Germinal center (tissue), 1 donor: ENCODE measurements at regions not wholly inside any gene's neighbourhood (a gene's known extent, or its start where the extent isn't known, plus 50 kb on each side); places are given as distances from the start of the nearest gene placed in this dataset.
"Not testable (repeated sequence)": the region's sequence is repeated elsewhere in the genome, so short reads cannot be mapped to it uniquely, and the experiment has no call there.

Experiments
- DNase-seq: peaks from one replicate; pipeline ENCODE4 v3.0.0; 2012; ENCODE audit warnings: mixed read lengths, low spot score

DNA sequence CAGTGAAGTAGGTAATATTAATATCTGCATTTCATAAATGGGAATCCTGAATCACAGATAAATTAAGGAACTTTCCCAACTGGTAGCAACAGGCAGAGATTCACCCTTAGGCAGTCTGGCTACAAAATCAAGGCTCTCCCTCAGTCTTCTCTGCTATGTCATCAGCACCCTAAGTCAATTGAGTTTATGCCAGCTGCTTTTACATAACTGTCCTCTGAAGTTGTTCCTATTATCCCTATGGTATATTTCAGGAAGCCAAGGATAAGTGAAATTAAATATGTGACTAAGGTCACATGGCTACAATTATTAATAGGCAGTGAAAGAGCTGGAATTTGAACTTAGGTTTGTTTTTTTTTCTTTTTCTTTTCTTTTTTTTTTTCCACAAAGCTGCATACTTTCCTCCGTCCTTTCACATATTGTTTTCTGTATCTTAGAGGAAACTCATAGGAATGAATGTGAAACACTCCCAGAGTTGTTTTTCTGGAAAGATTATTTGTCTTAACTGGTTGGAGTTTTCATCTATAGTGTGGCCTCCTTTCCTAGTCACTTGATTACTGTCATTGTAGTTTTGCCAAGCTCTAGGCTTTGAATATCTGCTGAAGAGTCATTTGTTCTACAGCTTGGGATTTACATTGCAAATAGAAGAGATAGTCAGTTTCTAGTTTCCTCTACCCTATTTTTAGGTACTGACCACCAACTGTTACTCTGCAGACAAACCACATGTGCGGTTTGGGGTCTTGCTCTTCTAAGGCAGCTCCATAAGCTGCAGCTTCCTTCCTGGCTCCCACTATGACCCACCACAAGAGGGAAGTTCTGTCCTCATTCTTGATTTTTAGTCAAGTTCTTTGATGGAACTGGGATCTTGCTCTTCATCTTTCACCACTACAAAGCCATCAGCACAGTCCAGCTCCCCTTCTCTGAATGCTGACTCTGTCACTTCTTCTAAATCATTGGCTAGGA, 338.0 kb upstream of the KIAA1217 start:
- DNase-seq: no peak

DNA sequence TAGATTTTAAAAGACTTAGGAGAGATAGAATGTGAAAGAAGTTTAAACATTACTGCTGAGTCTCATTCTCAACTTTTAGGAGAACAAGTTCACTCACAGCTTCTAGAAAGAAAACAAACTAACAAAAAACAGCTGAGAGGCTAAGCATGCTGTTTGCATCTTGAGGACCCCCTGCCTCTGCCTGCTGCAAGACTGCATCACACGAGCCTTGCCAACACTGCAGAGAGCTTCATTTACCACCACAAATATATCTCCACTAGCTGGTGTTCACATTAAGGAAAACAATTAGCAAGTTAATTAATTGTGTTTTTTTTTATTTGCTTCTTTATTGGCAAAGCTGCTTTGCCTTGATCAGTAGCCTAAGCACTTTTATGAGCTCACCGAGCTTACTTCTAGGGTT, 336.6 kb upstream of the KIAA1217 start:
- no peak for DNase-seq

DNA sequence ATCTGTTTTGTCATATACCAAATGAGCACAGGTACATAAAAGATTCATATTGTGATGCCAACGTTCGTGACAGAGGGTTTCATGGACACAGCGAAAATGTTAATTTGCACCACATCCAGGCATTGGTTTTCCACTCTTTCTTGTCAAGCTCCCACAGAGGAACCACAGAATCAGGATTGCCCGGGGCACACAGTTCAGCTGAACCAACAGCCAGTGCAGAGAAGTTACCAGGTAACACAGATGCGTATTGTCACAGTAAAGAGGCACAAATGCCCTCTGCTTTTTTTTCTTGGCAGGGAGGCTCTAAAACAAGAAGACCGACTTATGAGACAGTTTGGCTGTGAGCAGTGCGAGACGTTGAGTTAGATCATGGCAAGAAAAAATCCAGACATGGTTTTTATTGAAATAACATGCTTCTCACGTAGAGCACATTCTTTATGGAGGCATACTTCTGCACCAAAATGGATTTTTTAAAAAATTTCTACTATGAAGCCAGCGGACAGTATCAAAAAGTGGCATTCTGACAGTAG, 331.1 kb upstream of the KIAA1217 start:
- DNase-seq: no peak

DNA sequence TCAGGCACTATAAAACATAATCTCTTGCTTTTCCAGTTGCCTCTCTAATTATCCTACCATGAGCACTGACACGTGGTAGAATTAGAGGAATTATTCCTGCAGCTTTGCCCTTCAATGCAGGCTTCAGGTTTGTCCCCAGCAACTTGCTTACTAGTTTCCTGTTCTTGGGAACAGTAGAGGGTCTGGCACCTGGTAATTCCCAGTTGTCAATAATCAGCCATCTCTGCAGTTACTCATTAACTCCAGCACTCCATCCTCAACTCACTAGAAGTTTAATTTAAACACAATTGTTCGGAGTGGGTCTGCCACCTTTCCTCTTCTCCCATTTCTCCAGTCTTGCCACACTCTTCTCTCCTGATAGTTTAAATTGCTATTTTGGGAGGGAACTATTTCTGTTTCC, 324.3 kb upstream of the KIAA1217 start:
- no peak for DNase-seq

DNA sequence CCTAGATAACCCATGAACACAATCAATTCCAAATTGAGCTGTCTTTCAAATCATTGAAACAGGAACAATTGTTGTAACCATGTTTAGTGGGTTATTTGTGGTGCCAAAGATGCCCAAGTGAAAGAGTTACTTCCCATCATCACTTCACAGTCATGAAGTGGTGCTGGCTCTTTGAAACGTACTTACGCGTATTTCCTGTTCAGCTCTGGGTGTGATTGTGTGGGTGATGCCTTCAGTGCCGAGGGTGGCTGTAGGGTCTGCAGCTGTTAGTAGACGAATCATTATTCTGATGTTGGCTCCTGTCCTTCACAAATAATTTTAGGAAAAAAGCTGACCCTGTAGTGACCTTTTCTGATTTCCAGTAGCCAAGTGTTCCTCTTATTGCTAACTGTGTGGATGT, 323.1 kb upstream of the KIAA1217 start:
- no peak for DNase-seq

DNA sequence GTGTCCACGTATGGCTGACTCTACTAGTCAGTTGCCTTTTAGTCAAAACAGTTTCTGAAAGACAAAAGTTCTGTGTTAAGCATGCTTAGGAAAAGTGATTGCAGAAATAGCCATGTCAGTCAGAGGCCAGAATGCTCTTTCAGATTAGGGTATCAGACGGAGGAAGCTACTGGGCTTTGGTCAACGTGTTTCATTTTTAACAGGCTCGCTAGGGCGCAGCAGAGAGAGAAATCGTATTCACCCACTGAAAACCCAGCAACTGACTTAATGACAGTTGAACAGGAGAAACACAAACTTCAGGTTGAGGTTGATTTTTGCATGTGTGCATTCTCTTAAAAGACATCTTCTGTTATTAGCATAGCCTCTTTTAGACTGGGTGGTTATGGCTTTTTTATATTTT, 322.6 kb upstream of the KIAA1217 start:
- DNase-seq: no peak

DNA sequence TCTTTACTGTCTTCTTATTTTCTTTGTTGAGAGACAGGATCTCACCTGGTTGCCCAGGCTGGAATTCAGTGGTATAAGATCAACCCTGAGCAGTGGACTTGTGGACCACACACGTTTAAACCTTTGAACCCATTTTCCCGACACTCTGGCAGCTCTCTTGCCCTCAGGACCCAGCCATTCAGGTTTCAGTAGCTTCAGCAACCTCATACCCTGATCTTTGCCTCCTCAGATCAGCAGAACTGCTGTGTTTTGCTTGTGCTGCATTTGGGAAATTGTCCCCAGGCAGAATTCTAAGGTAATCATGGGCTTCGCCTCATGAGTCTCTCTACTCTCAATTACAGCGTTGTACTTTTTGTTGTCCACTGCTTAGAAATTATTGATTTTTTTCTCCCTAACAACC, 317.6 kb upstream of the KIAA1217 start:
- DNase-seq: no peak

DNA sequence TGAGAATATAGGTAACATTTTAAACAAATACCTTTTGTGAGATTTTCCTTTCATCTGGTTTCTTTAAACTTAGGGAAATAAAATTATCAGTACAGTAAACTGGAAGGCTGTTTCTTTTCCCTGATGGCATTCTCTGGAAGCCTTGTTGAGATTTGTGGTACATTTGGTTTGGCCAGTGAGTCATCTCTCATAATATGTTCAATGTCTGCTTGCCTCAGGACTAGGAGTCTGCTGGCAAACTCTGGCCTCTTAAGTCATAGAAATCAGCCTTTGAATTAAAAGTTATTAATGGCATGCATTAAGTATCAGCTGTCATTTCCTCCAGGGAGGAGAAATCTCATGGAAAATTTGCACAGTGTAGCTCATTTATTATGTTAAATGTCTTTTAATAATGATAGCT, 316.6 kb upstream of the KIAA1217 start:
- DNase-seq: no peak

DNA sequence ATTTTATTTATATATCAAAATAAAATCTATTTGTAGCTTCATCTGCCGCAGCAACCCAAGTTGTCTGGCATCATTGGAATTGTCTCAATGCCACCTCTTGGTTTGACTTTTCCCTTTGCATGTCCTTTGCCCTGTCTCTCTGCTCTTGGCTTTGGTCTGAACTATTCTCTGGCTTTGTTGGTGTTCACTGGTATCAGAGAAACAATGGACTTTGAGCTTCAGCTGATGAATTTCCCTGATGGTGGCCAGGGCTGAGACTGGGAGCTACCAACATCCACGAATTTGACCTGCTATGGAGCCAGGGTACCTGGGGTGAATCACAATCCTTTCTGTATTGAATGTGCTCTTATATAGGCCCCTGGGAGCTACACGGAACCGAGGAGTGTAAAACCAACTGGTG, 311.7 kb upstream of the KIAA1217 start:
- DNase-seq: no peak

DNA sequence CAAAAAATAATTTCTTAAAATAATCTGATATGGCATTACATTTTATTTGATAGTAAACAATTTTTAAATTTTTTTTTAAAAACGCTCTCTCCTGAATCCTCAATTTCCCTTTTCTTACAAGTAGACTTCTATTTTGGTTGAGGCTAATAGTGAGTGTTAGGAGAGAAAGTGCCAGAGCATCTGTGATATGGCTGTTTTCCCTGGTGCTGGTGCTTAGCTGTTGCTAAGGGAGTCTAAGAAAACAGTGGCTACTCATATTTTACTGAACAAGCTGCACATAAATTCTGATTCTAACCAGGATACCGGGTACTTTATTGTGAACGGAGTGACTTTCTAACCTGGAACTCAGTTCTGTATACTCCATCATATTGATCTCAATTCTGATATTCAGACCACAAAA, 311.1 kb upstream of the KIAA1217 start:
- no peak for DNase-seq

DNA sequence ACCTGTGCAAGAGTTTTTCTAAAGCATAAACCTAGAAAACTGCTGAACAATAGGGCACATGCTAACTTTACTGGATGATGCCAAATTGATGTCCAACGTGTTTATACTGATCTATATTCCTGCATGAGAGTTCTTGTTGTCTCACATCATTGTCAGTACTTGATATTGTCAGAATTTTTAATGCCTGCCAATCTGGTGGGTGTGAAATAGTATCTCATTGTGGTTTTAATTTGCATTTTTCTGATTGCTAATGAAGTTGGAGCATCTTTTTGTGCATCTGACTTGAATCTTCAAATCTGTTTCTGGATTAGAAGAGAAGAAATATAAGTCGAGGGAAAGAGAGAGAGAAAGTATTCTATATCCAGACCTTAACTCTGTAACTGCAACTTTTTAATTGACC, 309.8 kb upstream of the KIAA1217 start:
- DNase-seq: no peak

DNA sequence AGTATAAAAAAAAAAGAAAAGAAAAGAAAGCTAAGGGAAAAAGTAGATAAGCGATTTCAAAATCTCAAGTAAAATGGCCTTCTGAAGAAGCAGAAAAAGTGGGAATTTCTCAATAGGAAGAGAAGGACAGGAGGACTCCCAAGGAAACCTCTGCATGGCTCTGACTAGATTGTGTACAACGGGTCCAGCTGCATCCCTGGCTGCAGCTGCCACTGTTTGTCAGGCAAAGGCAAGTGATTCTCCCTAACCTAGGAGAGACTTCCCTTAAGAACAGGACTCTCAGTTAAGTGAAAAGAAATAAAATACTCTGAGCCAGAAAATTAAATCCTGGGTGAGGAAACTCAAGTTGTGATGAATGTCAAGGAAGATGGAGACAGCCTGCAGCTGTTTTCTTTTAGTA, 298.6 kb upstream of the KIAA1217 start:
- no peak for DNase-seq

DNA sequence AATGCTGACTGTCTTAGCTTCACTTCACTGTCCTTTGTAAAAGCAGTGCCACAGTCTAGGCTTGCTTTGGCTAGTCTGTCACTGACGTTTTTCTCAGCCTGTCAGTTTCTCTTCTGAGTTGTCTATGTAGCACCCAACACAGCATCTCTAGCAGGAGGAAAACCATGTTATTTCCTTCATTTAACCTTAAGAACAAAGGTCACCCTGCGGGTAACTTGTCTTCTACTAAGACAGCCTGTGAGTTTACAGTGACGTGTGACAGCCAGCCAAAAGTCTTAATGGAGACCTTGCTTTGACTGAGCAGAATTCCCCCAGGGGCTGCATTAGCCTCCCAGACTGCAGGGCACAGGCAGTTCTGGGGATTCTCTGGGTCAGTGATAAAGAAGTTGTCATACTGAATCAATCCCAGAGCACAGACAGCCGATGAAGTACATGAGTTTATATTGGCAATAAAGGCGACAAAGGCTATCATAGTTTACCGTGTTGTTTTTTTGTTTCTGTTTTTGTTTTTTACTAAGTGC, 296.0 kb upstream of the KIAA1217 start:
- DNase-seq: no peak

DNA sequence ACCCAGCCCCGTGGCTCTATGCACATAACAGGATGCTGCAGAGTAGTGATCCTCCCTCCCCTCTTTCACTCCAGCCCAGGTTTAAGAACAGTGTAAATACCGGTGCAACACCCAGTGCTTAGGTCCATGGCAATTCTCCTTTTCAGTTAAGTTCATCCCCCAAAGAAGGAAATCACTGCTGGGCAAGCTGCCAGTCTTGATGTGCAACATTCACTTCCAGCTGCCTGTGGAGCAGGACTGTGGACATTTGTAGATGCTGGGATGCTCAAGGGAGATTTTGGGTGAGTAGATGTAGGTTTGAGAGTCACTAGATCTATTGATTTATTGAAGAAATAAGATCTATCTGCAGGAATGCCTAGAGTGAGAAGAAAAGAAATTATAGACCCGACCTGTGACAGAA, 294.3 kb upstream of the KIAA1217 start:
- no peak for DNase-seq

DNA sequence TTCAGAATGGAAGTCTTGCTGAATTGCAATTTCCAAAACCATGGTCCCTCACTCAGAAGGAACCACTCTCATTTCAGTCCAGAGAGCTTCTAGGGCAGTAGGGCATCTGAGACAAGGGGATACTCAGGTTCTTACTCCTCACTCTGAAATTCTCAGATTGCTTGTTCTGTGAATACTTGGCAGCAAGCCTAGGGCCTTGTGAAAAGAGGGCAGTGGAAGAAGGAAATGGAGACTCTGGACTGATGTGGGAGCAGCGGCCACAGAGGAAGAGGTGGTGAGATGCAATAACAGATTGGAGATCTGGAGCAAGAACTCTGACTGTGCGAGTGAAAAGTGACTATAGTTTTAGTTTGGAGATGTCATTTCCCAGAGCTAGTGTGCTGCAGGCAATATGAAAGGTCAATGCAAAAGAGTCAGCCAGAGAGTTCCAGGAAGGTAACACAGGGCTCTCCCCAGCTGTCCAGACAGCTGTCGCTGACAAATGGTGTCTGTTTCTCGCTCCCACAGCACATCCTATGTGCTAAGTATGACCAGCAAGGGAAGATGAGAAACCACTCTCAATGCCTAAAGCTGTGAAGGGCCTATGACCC, 291.6 kb upstream of the KIAA1217 start:
- DNase-seq: no peak

DNA sequence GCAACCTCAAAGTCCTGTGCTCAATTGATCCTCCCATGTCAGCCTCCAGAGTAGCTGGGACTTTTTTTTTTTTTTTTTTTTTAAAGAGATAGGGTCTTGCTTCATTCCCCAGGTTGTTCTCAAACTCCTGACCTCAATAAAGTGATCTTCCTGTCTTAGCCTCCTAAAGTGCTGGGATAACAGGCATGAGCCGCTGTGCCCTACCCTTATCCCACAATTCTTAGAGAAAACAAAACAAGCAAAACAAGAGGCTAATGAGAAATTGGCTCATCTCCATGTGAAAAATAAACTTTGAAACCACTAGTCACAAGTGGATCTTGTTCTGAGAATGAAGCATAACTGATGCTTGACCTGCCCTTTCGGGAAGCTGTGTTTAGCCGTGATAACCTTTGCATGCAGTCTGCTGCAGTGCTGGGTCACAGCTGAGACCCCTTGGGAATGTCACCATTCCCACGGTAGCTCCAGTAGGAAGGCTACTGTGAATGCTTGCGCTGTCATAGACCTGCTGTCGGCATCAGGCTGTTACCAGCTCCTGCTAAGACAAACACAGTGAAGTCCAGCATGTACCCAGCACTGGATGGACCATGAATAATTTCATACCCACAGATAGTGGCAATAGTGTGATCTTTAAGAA, 290.7 kb upstream of the KIAA1217 start:
- DNase-seq: no peak

DNA sequence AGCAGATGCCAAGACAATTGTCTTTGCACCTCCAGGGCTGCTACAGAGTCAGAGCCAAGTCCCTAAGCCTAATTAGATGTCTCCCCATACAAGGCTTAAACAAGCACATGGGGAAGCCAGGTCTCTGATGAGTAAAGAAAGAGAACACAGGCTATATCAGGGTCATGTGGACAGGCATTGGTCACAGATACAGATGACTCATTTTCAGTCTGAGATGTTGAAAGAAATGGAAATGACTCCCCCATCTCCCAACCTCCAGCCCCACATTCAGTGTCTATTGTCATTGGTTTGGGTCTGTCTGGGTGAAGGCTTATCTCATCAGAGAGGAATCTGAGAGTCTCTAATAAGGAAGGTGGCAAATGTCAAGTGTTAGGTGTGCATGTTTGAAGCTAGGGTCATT, 290.1 kb upstream of the KIAA1217 start:
- no peak for DNase-seq

DNA sequence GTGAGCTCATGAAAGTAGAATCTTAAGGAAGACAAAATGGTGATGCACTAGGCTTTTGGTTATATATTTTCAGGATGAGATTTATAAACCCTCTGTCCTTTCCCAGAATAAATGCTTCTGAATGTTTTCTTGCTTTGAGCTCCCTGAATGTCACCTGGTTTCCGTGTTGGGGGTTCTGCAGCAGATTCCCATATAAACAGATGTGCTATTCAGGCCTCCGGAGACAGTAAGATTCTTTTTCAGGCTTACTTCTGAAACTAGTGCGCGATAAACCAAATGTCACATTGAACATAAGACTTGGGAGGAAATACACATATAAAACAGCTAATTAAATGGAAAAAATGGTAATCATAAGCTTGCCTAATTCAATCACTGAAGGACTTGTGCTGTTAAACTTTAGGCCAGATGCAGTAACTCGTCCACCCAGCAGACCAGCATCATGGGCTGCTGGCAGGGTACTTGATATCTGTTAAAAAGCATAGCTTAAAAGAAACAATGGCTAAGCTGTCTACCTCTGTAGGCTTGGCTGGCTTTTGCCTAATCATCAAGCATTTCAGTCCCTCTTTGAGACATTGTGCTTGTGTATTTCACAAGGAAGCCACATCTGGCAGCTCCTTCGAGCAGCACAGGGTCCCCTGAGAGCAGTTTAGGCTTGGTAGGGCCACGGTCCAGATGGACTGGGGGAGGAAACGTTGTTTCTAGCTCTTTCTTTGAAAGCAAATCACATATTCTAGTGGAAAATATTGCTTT, 281.2 kb upstream of the KIAA1217 start:
- no peak for DNase-seq

DNA sequence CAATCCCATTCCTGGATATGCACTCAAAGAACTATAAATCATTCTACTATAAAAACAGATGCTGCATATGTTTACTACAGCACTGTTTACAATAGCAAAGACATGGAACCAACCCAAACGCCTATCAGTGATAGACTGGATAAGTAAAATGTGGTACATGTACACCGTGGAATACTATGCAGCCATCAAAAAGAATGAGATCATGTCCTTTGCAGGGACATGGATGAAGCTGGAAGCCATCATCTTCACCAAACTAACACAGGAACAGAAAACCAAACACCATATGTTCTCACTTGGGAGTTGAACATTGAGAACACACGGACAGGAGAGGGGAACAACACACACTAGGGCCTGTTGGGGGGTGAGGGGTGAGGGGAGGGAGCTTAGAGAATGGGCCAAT, 274.9 kb upstream of the KIAA1217 start:
- not testable (repeated sequence) for DNase-seq

DNA sequence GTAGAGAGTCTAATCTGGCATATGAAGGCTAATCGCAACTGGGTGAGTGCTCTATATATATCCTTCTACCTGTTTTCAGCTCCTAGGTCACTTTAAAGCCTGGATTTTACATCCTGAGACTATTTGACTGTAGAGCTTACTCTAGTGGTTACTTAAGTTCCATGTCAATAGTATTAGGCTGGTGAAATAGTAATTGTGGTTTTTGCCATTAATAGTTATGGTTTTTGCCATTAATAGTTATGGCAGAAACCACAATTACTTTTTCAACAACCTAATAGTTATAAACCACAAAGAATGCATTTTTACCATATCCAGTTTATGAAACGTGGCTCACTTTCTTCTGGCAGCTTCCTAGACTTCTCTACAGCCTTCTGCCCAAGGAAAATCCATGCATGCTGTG, 263.1 kb upstream of the KIAA1217 start:
- DNase-seq: no peak

DNA sequence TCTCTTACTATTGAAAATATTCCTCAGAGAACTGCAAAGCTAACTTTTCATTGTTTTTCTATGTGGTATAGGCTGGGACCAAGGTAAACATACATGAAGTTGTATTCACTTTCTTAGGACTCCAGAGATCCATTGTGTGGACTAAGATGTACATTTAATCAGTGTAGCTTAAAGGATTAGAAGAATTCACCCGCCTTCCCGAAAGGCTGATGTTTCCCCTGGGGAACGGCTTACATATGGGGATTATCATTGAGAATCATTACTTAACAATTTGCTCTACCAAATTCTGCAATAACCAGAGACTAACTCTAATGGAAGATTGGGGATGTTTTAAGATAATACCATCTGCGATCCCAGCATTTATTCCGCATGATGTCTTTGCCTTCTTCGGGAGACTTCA, 257.1 kb upstream of the KIAA1217 start:
- no peak for DNase-seq
